ENCODE measurements at regions not wholly inside any gene's neighbourhood (a gene's known extent, or its start where the extent isn't known, plus 50 kb on each side); places are given as distances from the start of the nearest gene placed in this dataset.

- Mint-ChIP-seq H3K27ac (no peak overlapping the region), H3K4me3 (no peak overlapping the region)
Observed at GRCh38 chr1:5708346-5709245, 283.6 kb downstream of the NPHP4 start.

GRCh38 chr1:5707566-5708345 is 284.5 kb downstream of the NPHP4 start:
- Mint-ChIP-seq H3K36me3 (ENCODE audit: low read depth) (no peaks in the 10 kb centered on the region), H3K27ac (no peak overlapping the region), H3K9me3 (no peaks in the 10 kb centered on the region), H3K4me3 (no peak overlapping the region), H3K4me1 (ENCODE audit: low read depth) (no peaks in the 10 kb centered on the region), H3K27me3 (no peaks in the 10 kb centered on the region)
- DNase-seq = no peak
- ChIA-PET CTCF (no interaction called here), POLR2A (no interaction called here)
- TF ChIP-seq CTCF (IDR thresholded peaks at IDR 0.05) = no peak
- ATAC-seq = no peak
- intact Hi-C loops (cut with micrococcal nuclease) = no loop called here

More at GRCh38 chr1:5708346-5709245, 283.6 kb downstream of the NPHP4 start:
- no peaks in the 10 kb centered on the region for H3K36me3 Mint-ChIP-seq (ENCODE audit: low read depth)
- intact Hi-C loops (cut with micrococcal nuclease) = no loop called here
- no peak for DNase-seq
- H3K9me3 Mint-ChIP-seq = no peaks in the 10 kb centered on the region
- TF ChIP-seq CTCF (IDR thresholded peaks at IDR 0.05) = no peak
- ChIA-PET CTCF (no interaction called here), POLR2A (no interaction called here)
- H3K27me3 Mint-ChIP-seq = no peaks in the 10 kb centered on the region
- ATAC-seq = no peak
- H3K4me1 Mint-ChIP-seq (ENCODE audit: low read depth) = no peaks in the 10 kb centered on the region

- no peaks in the 10 kb centered on the region for H3K9me3 Mint-ChIP-seq
- CTCF ChIA-PET = no interaction called here
- no peaks in the 10 kb centered on the region for H3K4me1 Mint-ChIP-seq (ENCODE audit: low read depth)
- H3K4me3 Mint-ChIP-seq = no peak overlapping the region
- H3K27me3 Mint-ChIP-seq = no peaks in the 10 kb centered on the region
- no peak for TF ChIP-seq CTCF (IDR thresholded peaks at IDR 0.05)
- DNase-seq (no peak), ATAC-seq (no peak)
- H3K36me3 Mint-ChIP-seq (ENCODE audit: low read depth) = no peaks in the 10 kb centered on the region
- POLR2A ChIA-PET = no interaction called here
- intact Hi-C loops (cut with micrococcal nuclease) = no loop called here
- no peak overlapping the region for H3K27ac Mint-ChIP-seq
Observed at GRCh38 chr1:5706239-5706638, 286.0 kb downstream of the NPHP4 start.

- Mint-ChIP-seq H3K9me3 (no peaks in the 10 kb centered on the region), H3K27me3 (no peaks in the 10 kb centered on the region), H3K27ac (no peak overlapping the region), H3K4me1 (ENCODE audit: low read depth) (no peaks in the 10 kb centered on the region), H3K36me3 (ENCODE audit: low read depth) (no peaks in the 10 kb centered on the region), H3K4me3 (no peak overlapping the region)
- ATAC-seq (no peak), DNase-seq (no peak)
- intact Hi-C loops (cut with micrococcal nuclease) = no loop called here
- no peak for TF ChIP-seq CTCF (IDR thresholded peaks at IDR 0.05)
- ChIA-PET CTCF (no interaction called here), POLR2A (no interaction called here)
Observed at GRCh38 chr1:5705751-5706150, 286.5 kb downstream of the NPHP4 start.

Data from activated CD8-positive, alpha-beta T cell treated with anti-CD3 and anti-CD28 coated beads for 36 hours (primary cell).